Mesothelial cell of epicardium (in vitro differentiated cells): ENCODE measurements at regions not wholly inside any gene's neighbourhood (a gene's known extent, or its start where the extent isn't known, plus 50 kb on each side); places are given as distances from the start of the nearest gene placed in this dataset.

ENCODE experiments used
- DNase-seq, 2 experiments: peaks; one replicate each; pipeline ENCODE4 v3.0.0; 2021; ENCODE audit warnings: low spot score in 2 of 2; ENCODE audit not compliant: unreplicated experiment in 2 of 2
- H3K27ac Mint-ChIP-seq: 2 replicates; pipeline ENCODE4 v1.8.0; 2021; ENCODE audit warnings: mixed read lengths
- H3K27me3 Mint-ChIP-seq: 2 replicates; pipeline ENCODE4 v1.8.0; 2021; ENCODE audit warnings: low read depth, mixed read lengths
- H3K36me3 Mint-ChIP-seq: 2 replicates; pipeline ENCODE4 v1.8.0; 2021; ENCODE audit warnings: mixed read lengths
- H3K4me1 Mint-ChIP-seq: 2 replicates; pipeline ENCODE4 v1.8.0; 2021; ENCODE audit warnings: mixed read lengths
- H3K4me3 Mint-ChIP-seq: 2 replicates; pipeline ENCODE4 v1.8.0; 2021; ENCODE audit warnings: mild to moderate bottlenecking, moderate library complexity, mixed read lengths
- H3K9me3 Mint-ChIP-seq: 2 replicates; pipeline ENCODE4 v1.8.0; 2021; ENCODE audit warnings: mixed read lengths
- TF ChIP-seq, protein P1 (sequence below): fragments of 200-600 bp; sonication (generic); IDR thresholded peaks from one replicate; pipeline ENCODE4 v1.5.0; 2021; ENCODE audit warnings: antibody characterized with exemption; ENCODE audit not compliant: unreplicated experiment

GRCh38 chr6:140438346-140438735 lies 1063.9 kb upstream of the CITED2 start:
- Mint-ChIP-seq H3K27me3 (no peaks in the 10 kb centered on the region), H3K9me3 (peaks cover 22% of the 10 kb centered on the region), H3K4me3 (no peak overlapping the region), H3K36me3 (peaks cover 20% of the 10 kb centered on the region), H3K4me1 (peaks cover 29% of the 10 kb centered on the region), H3K27ac (no peak overlapping the region)
- no peak for DNase-seq
- TF ChIP-seq, protein P1, sequence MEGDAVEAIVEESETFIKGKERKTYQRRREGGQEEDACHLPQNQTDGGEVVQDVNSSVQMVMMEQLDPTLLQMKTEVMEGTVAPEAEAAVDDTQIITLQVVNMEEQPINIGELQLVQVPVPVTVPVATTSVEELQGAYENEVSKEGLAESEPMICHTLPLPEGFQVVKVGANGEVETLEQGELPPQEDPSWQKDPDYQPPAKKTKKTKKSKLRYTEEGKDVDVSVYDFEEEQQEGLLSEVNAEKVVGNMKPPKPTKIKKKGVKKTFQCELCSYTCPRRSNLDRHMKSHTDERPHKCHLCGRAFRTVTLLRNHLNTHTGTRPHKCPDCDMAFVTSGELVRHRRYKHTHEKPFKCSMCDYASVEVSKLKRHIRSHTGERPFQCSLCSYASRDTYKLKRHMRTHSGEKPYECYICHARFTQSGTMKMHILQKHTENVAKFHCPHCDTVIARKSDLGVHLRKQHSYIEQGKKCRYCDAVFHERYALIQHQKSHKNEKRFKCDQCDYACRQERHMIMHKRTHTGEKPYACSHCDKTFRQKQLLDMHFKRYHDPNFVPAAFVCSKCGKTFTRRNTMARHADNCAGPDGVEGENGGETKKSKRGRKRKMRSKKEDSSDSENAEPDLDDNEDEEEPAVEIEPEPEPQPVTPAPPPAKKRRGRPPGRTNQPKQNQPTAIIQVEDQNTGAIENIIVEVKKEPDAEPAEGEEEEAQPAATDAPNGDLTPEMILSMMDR, result no peak

DNA sequence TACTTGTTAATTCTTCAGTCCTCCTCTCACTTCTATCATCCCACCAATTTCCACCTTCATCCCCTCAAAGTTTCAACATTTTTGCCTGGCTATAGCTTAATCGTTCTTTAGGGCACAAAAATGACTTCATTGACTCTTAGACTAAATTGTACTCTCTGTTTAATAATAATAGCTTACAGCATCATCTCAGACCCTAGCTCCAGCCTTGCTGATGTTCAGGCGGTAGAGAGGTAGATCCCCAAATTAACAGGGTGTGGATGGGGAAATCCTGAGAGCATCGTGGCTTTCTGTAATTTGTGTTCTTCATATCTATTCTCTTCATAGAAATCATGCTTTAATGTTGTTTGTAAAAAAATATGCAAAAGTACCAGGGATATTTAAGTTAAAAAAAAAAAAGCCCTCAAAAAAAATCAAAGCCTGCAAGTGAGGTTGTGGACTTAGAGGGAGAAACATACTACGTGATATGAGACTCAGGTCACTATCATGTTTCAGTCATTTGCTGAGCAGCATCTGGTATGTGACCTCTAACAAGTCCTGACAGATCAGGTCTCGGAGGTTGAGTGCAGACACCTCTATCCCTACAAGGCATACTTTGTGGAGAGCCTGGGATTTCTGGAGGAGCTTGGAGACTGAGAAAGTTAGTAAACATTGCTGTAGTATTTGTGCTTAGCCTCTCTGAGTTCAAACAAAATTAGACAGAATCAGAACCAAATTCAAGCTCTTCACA lies 1063.3 kb upstream of the CITED2 start:
- Mint-ChIP-seq H3K27me3 (no peaks in the 10 kb centered on the region), H3K4me1 (peaks cover 29% of the 10 kb centered on the region), H3K36me3 (peaks cover 25% of the 10 kb centered on the region), H3K9me3 (peaks cover 27% of the 10 kb centered on the region), H3K4me3 (no peak overlapping the region), H3K27ac (no peak overlapping the region)
- TF ChIP-seq, protein P1, result no peak
- no peak for DNase-seq

GRCh38 chr6:140436023-140436811 lies 1061.8 kb upstream of the CITED2 start:
- no peaks in the 10 kb centered on the region for H3K27me3 Mint-ChIP-seq
- H3K9me3 Mint-ChIP-seq, result peaks cover 32% of the 10 kb centered on the region
- no peak for DNase-seq
- H3K27ac Mint-ChIP-seq, result peak overlapping the region; percentile 40
- TF ChIP-seq, protein P1, result no peak
- peaks cover 19% of the 10 kb centered on the region for H3K4me1 Mint-ChIP-seq
- no peak overlapping the region for H3K4me3 Mint-ChIP-seq
- peaks cover 25% of the 10 kb centered on the region for H3K36me3 Mint-ChIP-seq

DNA sequence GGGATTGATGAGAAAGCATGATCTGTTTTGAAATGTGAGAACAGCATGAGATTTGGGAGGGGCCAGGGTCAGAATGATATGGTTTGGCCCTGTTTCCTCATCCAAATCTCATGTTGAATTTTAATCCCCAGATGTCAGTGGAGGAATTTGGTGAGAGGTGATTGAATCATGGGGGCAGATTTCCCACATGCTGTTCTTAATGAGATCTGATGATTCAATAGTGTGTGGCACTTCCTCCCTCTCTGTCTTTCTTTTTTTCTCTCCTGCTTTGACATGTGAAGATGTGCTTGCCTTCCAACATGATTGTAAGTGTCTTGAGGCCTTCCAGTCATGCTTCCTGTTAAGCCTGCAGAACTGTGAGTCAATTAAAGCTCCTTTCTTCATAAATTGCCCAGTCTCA lies 1060.3 kb upstream of the CITED2 start:
- H3K27ac Mint-ChIP-seq, result no peak overlapping the region
- H3K36me3 Mint-ChIP-seq, result peaks cover 25% of the 10 kb centered on the region
- peaks cover 8% of the 10 kb centered on the region for H3K4me1 Mint-ChIP-seq
- peaks cover 32% of the 10 kb centered on the region for H3K9me3 Mint-ChIP-seq
- DNase-seq, result no peak
- H3K27me3 Mint-ChIP-seq, result no peaks in the 10 kb centered on the region
- TF ChIP-seq, protein P1, result no peak
- no peak overlapping the region for H3K4me3 Mint-ChIP-seq

GRCh38 chr6:140433072-140433471 lies 1058.6 kb upstream of the CITED2 start:
- Mint-ChIP-seq H3K36me3 (peaks cover 25% of the 10 kb centered on the region), H3K4me1 (peaks cover 8% of the 10 kb centered on the region), H3K27ac (no peak overlapping the region), H3K4me3 (no peak overlapping the region), H3K9me3 (peaks cover 32% of the 10 kb centered on the region), H3K27me3 (no peaks in the 10 kb centered on the region)
- TF ChIP-seq, protein P1, result no peak
- DNase-seq, result no peak
